ENCODE measurements at regions not wholly inside any gene's neighbourhood (a gene's known extent, or its start where the extent isn't known, plus 50 kb on each side); places are given as distances from the start of the nearest gene placed in this dataset.

DNA sequence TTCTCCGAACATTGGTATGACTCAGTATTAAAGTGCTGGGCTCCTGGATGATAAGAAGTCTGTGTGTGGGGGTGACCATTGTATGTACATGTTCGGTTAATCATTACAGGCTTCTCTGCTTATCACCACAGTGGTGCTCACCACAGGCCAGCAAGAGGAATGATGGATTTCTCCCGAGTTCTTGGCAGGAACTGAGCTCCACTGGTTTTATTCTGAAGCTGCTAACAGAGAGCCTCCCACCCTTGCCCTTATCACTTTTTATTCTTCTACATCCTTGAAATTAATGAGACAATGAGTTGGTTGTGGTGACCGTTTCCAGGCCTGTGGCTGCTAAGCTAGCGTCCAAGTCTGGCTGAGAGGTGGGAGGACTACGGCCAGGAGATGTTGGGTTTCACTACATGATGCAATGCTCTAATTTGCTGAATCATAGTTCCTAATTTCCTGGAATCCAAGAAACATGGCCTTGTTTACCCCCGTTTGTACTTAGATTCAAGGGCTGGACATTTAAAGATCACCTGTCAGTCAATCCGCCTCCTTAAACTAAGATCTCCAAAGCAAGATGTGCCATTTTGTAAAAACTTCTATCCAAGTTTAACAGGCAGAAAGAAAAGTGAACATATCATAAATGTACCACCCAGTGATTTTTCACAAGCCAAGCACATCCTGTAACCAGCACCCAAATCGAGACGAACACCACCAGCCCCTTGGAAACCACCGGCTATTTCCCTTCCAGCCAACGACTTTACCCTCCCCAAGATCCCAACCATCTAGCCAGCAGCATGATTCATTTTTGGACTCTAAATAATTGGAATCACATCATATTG is 172.5 kb downstream of the FOXA2 start:
- POLR2A ChIA-PET, result interaction anchor here (0.6 to 0.9 kb wide), 5 partner anchors 8 to 150 kb away, joined by 3 to 4 read pairs (median 3); no protein-coding TSS in a partner anchor
- FAIRE-seq, result peak; percentile 95
- Histone ChIP-seq H2AFZ (ENCODE audit: low read depth, low read length) (peak overlapping the region; percentile 73), H3K9ac (ENCODE audit: insufficient read depth in 1 of 2, low read depth in 2 of 2, low read length in 2 of 2) (peak overlapping the region; percentile 41 to 80; a peak in 3 of 4 replicates), H3K4me2 (ENCODE audit: insufficient read depth, low read length) (peak overlapping the region; percentile 74), H3K27me3 (ENCODE audit: control insufficient read depth in 2 of 2, insufficient read depth in 2 of 2, low read length in 2 of 2) (no peaks in the 10 kb centered on the region), H3K4me3 (no peak overlapping the region), H3K9me3 (replicated peaks; ENCODE audit: control insufficient read depth, insufficient read depth, low read depth, low read length) (no peaks in the 10 kb centered on the region; the same call in 1 of the 2 replicates), H4K20me1 (replicated peaks; ENCODE audit: control insufficient read depth, insufficient read depth, low read length) (no peaks in the 10 kb centered on the region), H3K9me1 (ENCODE audit: control insufficient read depth, insufficient read depth, low read length) (no peaks in the 10 kb centered on the region), H3K36me3 (ENCODE audit: control insufficient read depth, insufficient read depth, low read length) (no peaks in the 10 kb centered on the region), H3K79me2 (ENCODE audit: control insufficient read depth, insufficient read depth, low read length) (no peaks in the 10 kb centered on the region), H3K4me1 (replicated peaks in 1 of 2; ENCODE audit: control insufficient read depth in 2 of 2, insufficient read depth in 2 of 2, low read length in 2 of 2) (peaks cover 15 to 63% of the 10 kb centered on the region in 2 experiments), H3K27ac (ENCODE audit: extremely low read depth, low read depth, low read length) (peak overlapping the region; percentile 98)
- intact Hi-C loops (cut with micrococcal nuclease), result loop anchor here (5.0 kb wide), 1 partner anchor 720 kb away; no protein-coding TSS in a partner anchor
- BruUV-seq (replicated peaks), result TSS peak; percentile 86
- CTCF ChIA-PET (ENCODE audit: low intra/inter-chr PET ratio), result no interaction called here
- ATAC-seq, result peak; percentile 91
- WGBS (ENCODE audit: insufficient coverage, low coverage, missing lambda C conversion rate), result 1% methylated on average over 12 of the region's 12 CpGs
- in situ Hi-C loops (cut with MboI), result no loop called here
- DNase-seq (ENCODE audit: extremely low read depth in 1 of 4, low spot score in 3 of 4), result peak; percentile 69 to 89 (median 75)
- TF ChIP-seq XRCC4 (IDR thresholded peaks at IDR 0.05; ENCODE audit: extremely low read depth, insufficient read depth, insufficient read length) (no peak), PCBP1 (IDR thresholded peaks at IDR 0.05; ENCODE audit: low read depth, low read length, poor library complexity, severe bottlenecking) (no peak), ZBTB43 (CRISPR knock-in tag; IDR thresholded peaks at IDR 0.05) (no peak), MEIS2 (IDR thresholded peaks at IDR 0.05; ENCODE audit: partially characterized antibody) (peak; percentile 89), FOXJ2 (tag; IDR thresholded peaks at IDR 0.05) (peak; percentile 99), ZNF165 (CRISPR knock-in tag; IDR thresholded peaks at IDR 0.05; ENCODE audit: borderline replicate concordance) (no peak), HNRNPL (IDR thresholded peaks at IDR 0.05; ENCODE audit: low read depth, low read length) (no peak), ATF4 (CRISPR knock-in tag; IDR thresholded peaks at IDR 0.05) (peak; percentile 95), ARHGAP35 (IDR thresholded peaks at IDR 0.05; ENCODE audit: partially characterized antibody) (no peak), BCL6 (CRISPR knock-in tag; IDR thresholded peaks at IDR 0.05) (no peak), PRDM10 (IDR thresholded peaks at IDR 0.05; ENCODE audit: partially characterized antibody) (peak; percentile 85), IRF9 (tag; IDR thresholded peaks at IDR 0.05) (peak; percentile 83), CCAR2 (IDR thresholded peaks at IDR 0.05; ENCODE audit: low read depth, low read length) (no peak), ZNF239 (CRISPR knock-in tag; IDR thresholded peaks at IDR 0.05) (no peak)

Measured in K562 (cell line).